DND-41 (cell line): ENCODE measurements at regions not wholly inside any gene's neighbourhood (a gene's known extent, or its start where the extent isn't known, plus 50 kb on each side); places are given as distances from the start of the nearest gene placed in this dataset.

Experiments used
- EZH2 ChIP-seq: IDR thresholded peaks from 3 replicates; pipeline ENCODE4 v1.6.1; 2012; ENCODE audit warnings: borderline replicate concordance, low read depth, mild to moderate bottlenecking, moderate library complexity, low read length, inconsistent platforms; ENCODE audit not compliant: severe bottlenecking
- TF ChIP-seq, protein P1 (sequence below): IDR thresholded peaks from 2 replicates; pipeline ENCODE4 v1.5.1; 2012; ENCODE audit warnings: borderline replicate concordance, low read length, moderate library complexity, mild to moderate bottlenecking; ENCODE audit not compliant: poor library complexity, severe bottlenecking; ENCODE audit errors: extremely low read depth

DNA sequence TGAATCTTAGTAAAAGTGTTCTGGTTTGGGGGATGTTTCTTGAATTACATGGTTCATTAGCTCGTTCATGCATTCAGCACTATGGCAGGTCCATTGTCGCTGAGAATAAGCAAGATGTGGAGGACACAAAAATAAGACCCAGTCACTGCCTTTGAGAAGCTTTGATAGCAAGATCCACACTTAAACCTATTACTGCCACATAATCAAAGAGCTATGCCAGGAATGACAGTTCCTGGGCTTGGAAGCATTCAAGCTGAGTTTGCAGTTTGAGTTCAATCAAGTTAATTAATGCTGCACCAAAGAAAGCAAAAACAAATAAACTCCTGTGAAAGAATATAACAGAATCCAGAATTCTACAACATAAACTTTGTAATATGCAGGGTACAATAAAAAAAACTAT is 131.8 kb downstream of the MIS18A start:
- TF ChIP-seq, protein P1, sequence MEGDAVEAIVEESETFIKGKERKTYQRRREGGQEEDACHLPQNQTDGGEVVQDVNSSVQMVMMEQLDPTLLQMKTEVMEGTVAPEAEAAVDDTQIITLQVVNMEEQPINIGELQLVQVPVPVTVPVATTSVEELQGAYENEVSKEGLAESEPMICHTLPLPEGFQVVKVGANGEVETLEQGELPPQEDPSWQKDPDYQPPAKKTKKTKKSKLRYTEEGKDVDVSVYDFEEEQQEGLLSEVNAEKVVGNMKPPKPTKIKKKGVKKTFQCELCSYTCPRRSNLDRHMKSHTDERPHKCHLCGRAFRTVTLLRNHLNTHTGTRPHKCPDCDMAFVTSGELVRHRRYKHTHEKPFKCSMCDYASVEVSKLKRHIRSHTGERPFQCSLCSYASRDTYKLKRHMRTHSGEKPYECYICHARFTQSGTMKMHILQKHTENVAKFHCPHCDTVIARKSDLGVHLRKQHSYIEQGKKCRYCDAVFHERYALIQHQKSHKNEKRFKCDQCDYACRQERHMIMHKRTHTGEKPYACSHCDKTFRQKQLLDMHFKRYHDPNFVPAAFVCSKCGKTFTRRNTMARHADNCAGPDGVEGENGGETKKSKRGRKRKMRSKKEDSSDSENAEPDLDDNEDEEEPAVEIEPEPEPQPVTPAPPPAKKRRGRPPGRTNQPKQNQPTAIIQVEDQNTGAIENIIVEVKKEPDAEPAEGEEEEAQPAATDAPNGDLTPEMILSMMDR: no peak
- TF ChIP-seq EZH2: no peak
